MM.1S (cell line): ENCODE measurements at regions not wholly inside any gene's neighbourhood (a gene's known extent, or its start where the extent isn't known, plus 50 kb on each side); places are given as distances from the start of the nearest gene placed in this dataset.

Experiments
- DNase-seq: peaks from one replicate; pipeline ENCODE4 v3.0.0-alpha.2; 2015
- H2AFZ ChIP-seq: fragments of 300-600 bp; sonication (generic); 2 replicates; pipeline ENCODE4 v1.6.0; 2016; ENCODE audit warnings: antibody characterized with exemption, low read length
- H3F3A ChIP-seq: fragments of 300-600 bp; sonication (generic); 2 replicates; pipeline ENCODE4 v1.6.1; 2016; ENCODE audit warnings: mild to moderate bottlenecking, antibody characterized with exemption, low read length, moderate library complexity, mixed read lengths; ENCODE audit not compliant: insufficient read depth
- H3K27ac ChIP-seq: fragments of 300-600 bp; sonication (generic); 2 replicates; pipeline ENCODE4 v1.5.1; 2016; ENCODE audit warnings: mild to moderate bottlenecking, low read length
- H3K27me3 ChIP-seq: fragments of 300-600 bp; sonication (generic); replicated peaks from 2 replicates; pipeline ENCODE4 v1.6.0; 2016; ENCODE audit warnings: low read length; ENCODE audit not compliant: insufficient read depth
- H3K36me3 ChIP-seq: fragments of 300-600 bp; sonication (generic); replicated peaks from 2 replicates; pipeline ENCODE4 v1.6.1; 2016; ENCODE audit warnings: mild to moderate bottlenecking, low read length, mixed read lengths; ENCODE audit not compliant: insufficient read depth
- H3K4me1 ChIP-seq: fragments of 300-600 bp; sonication (generic); 2 replicates; pipeline ENCODE4 v1.6.1; 2016; ENCODE audit warnings: low read length, mixed read lengths
- H3K4me2 ChIP-seq: fragments of 300-600 bp; sonication (generic); 2 replicates; pipeline ENCODE4 v1.6.0; 2016; ENCODE audit warnings: low read depth, low read length
- H3K4me3 ChIP-seq: fragments of 300-600 bp; sonication (generic); 2 replicates; pipeline ENCODE4 v1.5.1; 2016; ENCODE audit warnings: low read length, mixed read lengths
- H3K79me2 ChIP-seq: fragments of 300-600 bp; sonication (generic); 2 replicates; pipeline ENCODE4 v1.6.1; 2016; ENCODE audit warnings: mixed run types, low read length, mixed read lengths
- H3K9ac ChIP-seq: fragments of 300-600 bp; sonication (generic); 2 replicates; pipeline ENCODE4 v1.6.1; 2016; ENCODE audit warnings: low read length, mixed read lengths
- H3K9me2 ChIP-seq: fragments of 300-600 bp; sonication (generic); replicated peaks from 2 replicates; pipeline ENCODE4 v1.6.1; 2016; ENCODE audit warnings: mild to moderate bottlenecking, low read length, mixed read lengths; ENCODE audit not compliant: insufficient read depth
- H3K9me3 ChIP-seq: fragments of 300-600 bp; sonication (generic); replicated peaks from 2 replicates; pipeline ENCODE4 v1.6.1; 2016; ENCODE audit warnings: mild to moderate bottlenecking, low read length, mixed read lengths; ENCODE audit not compliant: insufficient read depth
- H4K20me1 ChIP-seq: fragments of 300-600 bp; sonication (generic); 2 replicates; pipeline ENCODE4 v1.6.1; 2016; ENCODE audit warnings: mild to moderate bottlenecking, low read length, moderate library complexity, mixed read lengths; ENCODE audit not compliant: insufficient read depth
- CTCF ChIP-seq: fragments of 300-600 bp; sonication (generic); IDR thresholded peaks from 2 replicates; pipeline ENCODE4 v1.5.1; 2016; ENCODE audit warnings: antibody characterized with exemption, low read length, mixed read lengths
- EZH2 ChIP-seq: fragments of 300-600 bp; sonication (generic); optimal IDR thresholded peaks from 2 replicates; pipeline ENCODE3; 2017; ENCODE audit warnings: low read depth, mild to moderate bottlenecking, antibody characterized with exemption, low read length, mixed read lengths
- EZH2phosphoT487 ChIP-seq: fragments of 300-600 bp; sonication (generic); IDR thresholded peaks from 2 replicates; pipeline ENCODE4 v1.6.1; 2018; ENCODE audit warnings: antibody characterized with exemption, low read length

GRCh38 chr5:8767111-8767510, 778.8 kb downstream of the SEMA5A start:
- Histone ChIP-seq H4K20me1 (no peaks in the 10 kb centered on the region), H3K27me3 (no peaks in the 10 kb centered on the region), H3K9me2 (no peaks in the 10 kb centered on the region), H3K36me3 (no peaks in the 10 kb centered on the region), H3K4me2 (no peak overlapping the region), H3K79me2 (no peaks in the 10 kb centered on the region), H3K27ac (no peak overlapping the region), H3F3A (no peaks in the 10 kb centered on the region), H3K4me3 (no peak overlapping the region), H2AFZ (no peak overlapping the region), H3K9ac (no peak overlapping the region), H3K9me3 (no peaks in the 10 kb centered on the region), H3K4me1 (no peaks in the 10 kb centered on the region)
- DNase-seq = no peak
- TF ChIP-seq CTCF (no peak), EZH2 (no peak), EZH2phosphoT487 (no peak)

GRCh38 chr5:8767746-8768145, 778.1 kb downstream of the SEMA5A start:
- H3K9ac ChIP-seq = no peak overlapping the region
- no peak overlapping the region for H3K27ac ChIP-seq
- no peak overlapping the region for H3K4me3 ChIP-seq
- H3K79me2 ChIP-seq = no peaks in the 10 kb centered on the region
- no peaks in the 10 kb centered on the region for H3K9me3 ChIP-seq
- no peak for TF ChIP-seq EZH2
- TF ChIP-seq CTCF = no peak
- no peaks in the 10 kb centered on the region for H3K9me2 ChIP-seq
- no peaks in the 10 kb centered on the region for H3F3A ChIP-seq
- H4K20me1 ChIP-seq = no peaks in the 10 kb centered on the region
- no peaks in the 10 kb centered on the region for H3K36me3 ChIP-seq
- H2AFZ ChIP-seq = no peak overlapping the region
- no peak for DNase-seq
- no peaks in the 10 kb centered on the region for H3K4me1 ChIP-seq
- no peak overlapping the region for H3K4me2 ChIP-seq
- H3K27me3 ChIP-seq = no peaks in the 10 kb centered on the region

GRCh38 chr5:8769631-8770030, 776.2 kb downstream of the SEMA5A start:
- H3K27ac ChIP-seq = no peak overlapping the region

More at GRCh38 chr5:8769631-8770030, 776.2 kb downstream of the SEMA5A start:
- Histone ChIP-seq H3K4me2 (no peak overlapping the region), H3F3A (no peaks in the 10 kb centered on the region), H4K20me1 (no peaks in the 10 kb centered on the region), H3K27me3 (no peaks in the 10 kb centered on the region), H3K4me3 (no peak overlapping the region), H3K36me3 (no peaks in the 10 kb centered on the region), H3K9ac (no peak overlapping the region), H3K4me1 (no peaks in the 10 kb centered on the region), H3K9me2 (no peaks in the 10 kb centered on the region), H3K79me2 (no peaks in the 10 kb centered on the region), H2AFZ (no peak overlapping the region), H3K9me3 (no peaks in the 10 kb centered on the region)
- TF ChIP-seq EZH2 (no peak), CTCF (no peak), EZH2phosphoT487 (no peak)
- DNase-seq = no peak
